HG03354 (cell line): ENCODE measurements at regions not wholly inside any gene's neighbourhood (a gene's known extent, or its start where the extent isn't known, plus 50 kb on each side); places are given as distances from the start of the nearest gene placed in this dataset.
"Not testable (repeated sequence)": the region's sequence is repeated elsewhere in the genome, so short reads cannot be mapped to it uniquely, and the experiment has no call there.

ENCODE experiments used
- ATAC-seq: cut with Tn5 transposase; IDR thresholded peaks from one replicate; pipeline ENCODE4 v1.9.1; 2021; ENCODE audit warnings: mild to moderate bottlenecking; ENCODE audit not compliant: unreplicated experiment, poor library complexity, severe bottlenecking

- ATAC-seq = peak; percentile 68
These were observed 103.5 kb upstream of the OR5AK2 start for GRCh38 chr11:56885177-56885576.

GRCh38 chr11:56883371-56883987, 105.2 kb upstream of the OR5AK2 start:
- ATAC-seq = no peak

GRCh38 chr11:56876621-56877275, 112.0 kb upstream of the OR5AK2 start:
- ATAC-seq = no peak

- no peak for ATAC-seq
These were observed 106.7 kb upstream of the OR9G4 start for GRCh38 chr11:56855217-56855616.

GRCh38 chr11:56852131-56852530, 103.6 kb upstream of the OR9G4 start:
- ATAC-seq = no peak

GRCh38 chr11:56849852-56850251, 101.4 kb upstream of the OR9G4 start:
- no peak for ATAC-seq

- no peak for ATAC-seq
These were observed 100.8 kb upstream of the OR9G4 start for GRCh38 chr11:56849250-56849649.

GRCh38 chr11:56848141-56848809, 99.8 kb upstream of the OR9G4 start:
- no peak for ATAC-seq

- ATAC-seq = no peak
These were observed 98.4 kb upstream of the OR9G4 start for GRCh38 chr11:56846631-56847576.

GRCh38 chr11:56845121-56845732, 96.7 kb upstream of the OR9G4 start:
- no peak for ATAC-seq

GRCh38 chr11:56843816-56844215, 95.3 kb upstream of the OR9G4 start:
- no peak for ATAC-seq

- ATAC-seq = no peak
These were observed 94.6 kb upstream of the OR9G4 start for GRCh38 chr11:56842814-56843794.

- no peak for ATAC-seq
These were observed 92.8 kb upstream of the OR9G4 start for GRCh38 chr11:56841210-56841810.

- ATAC-seq = not testable (repeated sequence)
These were observed 78.9 kb upstream of the OR9G4 start for GRCh38 chr11:56827357-56827756.

- no peak for ATAC-seq
These were observed 71.4 kb upstream of the OR9G4 start for GRCh38 chr11:56819916-56820315.

- no peak for ATAC-seq
These were observed 69.2 kb upstream of the OR9G4 start for GRCh38 chr11:56817661-56818060.

GRCh38 chr11:56816259-56816658, 67.8 kb upstream of the OR9G4 start:
- no peak for ATAC-seq

- ATAC-seq = no peak
These were observed 59.8 kb upstream of the OR9G4 start for GRCh38 chr11:56808326-56808725.
